ENCODE measurements at regions not wholly inside any gene's neighbourhood (a gene's known extent, or its start where the extent isn't known, plus 50 kb on each side); places are given as distances from the start of the nearest gene placed in this dataset.

DNA sequence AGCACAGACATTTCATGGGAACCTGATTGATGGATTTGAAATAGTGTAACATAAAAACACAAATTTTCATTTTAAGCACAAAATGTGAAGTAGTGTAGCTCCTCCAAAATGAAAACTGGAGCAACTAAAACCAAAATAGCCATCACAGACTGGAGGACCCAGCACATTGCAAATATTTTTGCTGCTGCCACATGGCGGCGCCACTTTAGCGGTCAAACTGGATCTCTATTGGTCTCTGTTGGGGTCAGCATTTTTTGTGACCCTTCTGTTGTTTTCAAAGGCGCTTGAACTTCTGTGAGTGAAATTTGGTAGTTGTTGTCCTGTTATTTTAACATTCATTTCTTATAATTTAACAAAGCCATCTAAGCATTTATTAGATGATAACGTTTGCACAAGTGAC is 259.9 kb downstream of the IL20RB start:
- Histone ChIP-seq H3K27ac (ENCODE audit: low read depth in 1 of 2, low read length in 2 of 2) (no peak overlapping the region), H3K79me2 (ENCODE audit: insufficient read depth, low read length) (no peaks in the 10 kb centered on the region), H3K27me3 (ENCODE audit: control insufficient read depth in 2 of 2, insufficient read depth in 2 of 2, low read length in 2 of 2) (no peaks in the 10 kb centered on the region), H4K20me1 (ENCODE audit: insufficient read depth, low read length) (no peaks in the 10 kb centered on the region), H3K9me3 (replicated peaks in 1 of 2; ENCODE audit: control insufficient read depth in 1 of 2, insufficient read depth in 1 of 2, low read length in 2 of 2) (no peaks in the 10 kb centered on the region), H3K4me3 (replicated peaks in 1 of 3; ENCODE audit: low read depth in 2 of 3, low read length in 3 of 3) (no peak overlapping the region), H3K9ac (ENCODE audit: insufficient read depth, low read length, poor library complexity, severe bottlenecking) (no peak overlapping the region), H3K4me1 (ENCODE audit: control insufficient read depth in 1 of 2, insufficient read depth in 2 of 2, low read length in 2 of 2) (no peaks in the 10 kb centered on the region), H3K36me3 (replicated peaks in 1 of 2; ENCODE audit: control insufficient read depth in 1 of 2, insufficient read depth in 2 of 2, low read length in 2 of 2) (no peaks in the 10 kb centered on the region), H2AFZ (ENCODE audit: insufficient read depth, low read depth, low read length, poor library complexity, severe bottlenecking) (no peak overlapping the region), H3K4me2 (replicated peaks; ENCODE audit: extremely low read depth, low read length, poor library complexity, severe bottlenecking) (no peak overlapping the region)
- TF ChIP-seq, protein P1, sequence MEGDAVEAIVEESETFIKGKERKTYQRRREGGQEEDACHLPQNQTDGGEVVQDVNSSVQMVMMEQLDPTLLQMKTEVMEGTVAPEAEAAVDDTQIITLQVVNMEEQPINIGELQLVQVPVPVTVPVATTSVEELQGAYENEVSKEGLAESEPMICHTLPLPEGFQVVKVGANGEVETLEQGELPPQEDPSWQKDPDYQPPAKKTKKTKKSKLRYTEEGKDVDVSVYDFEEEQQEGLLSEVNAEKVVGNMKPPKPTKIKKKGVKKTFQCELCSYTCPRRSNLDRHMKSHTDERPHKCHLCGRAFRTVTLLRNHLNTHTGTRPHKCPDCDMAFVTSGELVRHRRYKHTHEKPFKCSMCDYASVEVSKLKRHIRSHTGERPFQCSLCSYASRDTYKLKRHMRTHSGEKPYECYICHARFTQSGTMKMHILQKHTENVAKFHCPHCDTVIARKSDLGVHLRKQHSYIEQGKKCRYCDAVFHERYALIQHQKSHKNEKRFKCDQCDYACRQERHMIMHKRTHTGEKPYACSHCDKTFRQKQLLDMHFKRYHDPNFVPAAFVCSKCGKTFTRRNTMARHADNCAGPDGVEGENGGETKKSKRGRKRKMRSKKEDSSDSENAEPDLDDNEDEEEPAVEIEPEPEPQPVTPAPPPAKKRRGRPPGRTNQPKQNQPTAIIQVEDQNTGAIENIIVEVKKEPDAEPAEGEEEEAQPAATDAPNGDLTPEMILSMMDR (IDR thresholded peaks at IDR 0.05): no peak
- Mint-ChIP-seq H3K9me3 (peaks cover 0 to 9% (median 4%) of the 10 kb centered on the region in 7 donors), H3K4me1 (no peaks in the 10 kb centered on the region), H3K27ac (no peak overlapping the region), H3K27me3 (ENCODE audit: low read depth in 3 of 3) (peaks cover 0 to 3% (median 2%) of the 10 kb centered on the region in 3 donors), H3K36me3 (no peaks in the 10 kb centered on the region), H3K4me3 (no peak overlapping the region)
- no CpG with 5 or more reads among the region's 5 CpGs for WGBS (ENCODE audit: insufficient coverage)
- no peak for DNase-seq
- intact Hi-C loops (cut with micrococcal nuclease): no loop called here

DNA sequence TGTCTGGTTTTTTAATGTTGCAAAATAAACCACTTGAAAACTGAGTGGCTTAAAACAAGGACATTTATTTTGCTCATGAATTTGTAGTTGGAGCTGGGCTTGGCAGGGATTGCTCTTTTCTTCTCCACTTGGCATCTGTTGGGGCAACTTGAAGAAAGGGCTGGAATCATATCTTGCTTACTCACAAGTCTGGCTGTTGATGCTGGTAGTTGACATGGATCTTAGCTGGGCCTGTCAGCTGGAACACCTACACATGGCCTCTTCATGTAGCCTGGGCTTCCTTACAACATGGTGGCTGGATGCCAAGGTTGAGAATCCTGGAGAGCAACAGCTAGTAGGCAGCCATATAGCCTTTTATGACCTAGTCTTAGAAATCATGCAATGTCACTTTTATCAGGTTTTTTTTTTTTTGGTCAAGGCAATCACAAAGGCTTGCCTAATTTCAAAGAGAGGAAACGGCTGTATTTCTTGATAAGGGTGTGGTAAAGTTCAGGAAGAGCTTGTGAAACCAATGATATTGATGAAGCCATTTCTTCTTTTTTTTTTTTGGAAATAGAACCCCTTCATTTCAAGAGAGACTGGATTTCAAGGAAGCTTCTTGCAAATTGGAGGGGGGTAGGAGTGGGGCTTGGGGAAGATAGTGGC is 262.1 kb downstream of the IL20RB start:
- DNase-seq: no peak
- Histone ChIP-seq H3K4me1 (ENCODE audit: control insufficient read depth in 1 of 2, insufficient read depth in 2 of 2, low read length in 2 of 2) (no peaks in the 10 kb centered on the region), H2AFZ (ENCODE audit: insufficient read depth, low read depth, low read length, poor library complexity, severe bottlenecking) (no peak overlapping the region), H3K9ac (ENCODE audit: insufficient read depth, low read length, poor library complexity, severe bottlenecking) (no peak overlapping the region), H3K4me2 (replicated peaks; ENCODE audit: extremely low read depth, low read length, poor library complexity, severe bottlenecking) (no peak overlapping the region), H3K9me3 (replicated peaks in 1 of 2; ENCODE audit: control insufficient read depth in 1 of 2, insufficient read depth in 1 of 2, low read length in 2 of 2) (no peaks in the 10 kb centered on the region), H3K79me2 (ENCODE audit: insufficient read depth, low read length) (no peaks in the 10 kb centered on the region), H3K36me3 (replicated peaks in 1 of 2; ENCODE audit: control insufficient read depth in 1 of 2, insufficient read depth in 2 of 2, low read length in 2 of 2) (no peaks in the 10 kb centered on the region), H3K4me3 (replicated peaks in 1 of 3; ENCODE audit: low read depth in 2 of 3, low read length in 3 of 3) (no peak overlapping the region), H4K20me1 (ENCODE audit: insufficient read depth, low read length) (no peaks in the 10 kb centered on the region), H3K27me3 (ENCODE audit: control insufficient read depth in 2 of 2, insufficient read depth in 2 of 2, low read length in 2 of 2) (no peaks in the 10 kb centered on the region), H3K27ac (ENCODE audit: low read depth in 1 of 2, low read length in 2 of 2) (no peak overlapping the region)
- H3K9me3 Mint-ChIP-seq: peaks cover 0 to 9% (median 3%) of the 10 kb centered on the region in 7 donors
- H3K4me3 Mint-ChIP-seq: no peak overlapping the region
- TF ChIP-seq, protein P1 (IDR thresholded peaks at IDR 0.05): no peak
- peaks cover 0 to 2% (median 0%) of the 10 kb centered on the region in 3 donors for H3K27me3 Mint-ChIP-seq (ENCODE audit: low read depth in 3 of 3)
- intact Hi-C loops (cut with micrococcal nuclease): no loop called here
- no CpG with 5 or more reads among the region's 1 CpG for WGBS (ENCODE audit: insufficient coverage)
- H3K27ac Mint-ChIP-seq: no peak overlapping the region
- H3K36me3 Mint-ChIP-seq: no peaks in the 10 kb centered on the region
- no peaks in the 10 kb centered on the region for H3K4me1 Mint-ChIP-seq

Measured in CD14-positive monocyte (primary cell).